Small intestine (tissue), 7 donors: ENCODE measurements at regions not wholly inside any gene's neighbourhood (a gene's known extent, or its start where the extent isn't known, plus 50 kb on each side); places are given as distances from the start of the nearest gene placed in this dataset.
"Not testable (repeated sequence)": the region's sequence is repeated elsewhere in the genome, so short reads cannot be mapped to it uniquely, and the experiment has no call there.

Experiments used
- DNase-seq, 2 donors: peaks; one replicate each; pipeline versions ENCODE4 v3.0.0 to v3.0.0-alpha.2; 2013
- FAIRE-seq: peaks from 2 replicates; lab custom pipeline; 2012; peaks lifted over from hg19 to GRCh38; lab: Jason Lieb, UNC
- H3K27ac ChIP-seq, 3 donors: one replicate each; pipeline ENCODE4 v1.5.1; 2013; ENCODE audit warnings: low read length in 2 of 3, mild to moderate bottlenecking in 2 of 3, control low read depth in 1 of 3, inconsistent platforms in 1 of 3, low read depth in 1 of 3, moderate library complexity in 1 of 3
- H3K27me3 ChIP-seq, 3 donors: one replicate each; pipeline ENCODE4 v1.6.1; 2013; ENCODE audit warnings: low read length in 3 of 3, inconsistent platforms in 1 of 3; ENCODE audit not compliant: control insufficient read depth in 3 of 3, insufficient read depth in 3 of 3
- H3K36me3 ChIP-seq, 3 donors: one replicate each; pipeline ENCODE4 v1.6.1; 2013; ENCODE audit warnings: low read length in 3 of 3, inconsistent platforms in 1 of 3, low read depth in 1 of 3, mild to moderate bottlenecking in 1 of 3, moderate library complexity in 1 of 3; ENCODE audit not compliant: control insufficient read depth in 3 of 3, insufficient read depth in 2 of 3
- H3K4me1 ChIP-seq, 3 donors: one replicate each; pipeline ENCODE4 v1.6.1; 2013; ENCODE audit warnings: low read length in 2 of 3, inconsistent platforms in 1 of 3, low read depth in 1 of 3, mild to moderate bottlenecking in 1 of 3, moderate library complexity in 1 of 3; ENCODE audit not compliant: control insufficient read depth in 3 of 3, insufficient read depth in 2 of 3
- H3K4me3 ChIP-seq, 3 donors: one replicate each; pipeline ENCODE4 v1.5.1; 2013; ENCODE audit warnings: low read length in 3 of 3, control low read depth in 1 of 3, inconsistent platforms in 1 of 3, low read depth in 1 of 3, mild to moderate bottlenecking in 1 of 3, moderate library complexity in 1 of 3
- H3K9me3 ChIP-seq, 2 donors: one replicate each; pipeline ENCODE4 v1.6.1; 2013; ENCODE audit warnings: low read depth in 1 of 2, low read length in 1 of 2; ENCODE audit not compliant: control insufficient read depth in 2 of 2, insufficient read depth in 1 of 2
- WGBS, 3 donors: extraction: QIAGEN DNeasy Blood & Tissue Kit; methylation state at CpG; one replicate each; pipeline ENCODE4 v1.1.7; 2013; 5-methylcytosine and 5-hydroxymethylcytosine counted together
- donor health status: healthy with polysubstance abuse.
- donor health status: control.
- donor health status: control.
- donor health status: Bipolar disorder and iron deficiency.
- donor health status: healthy.

DNA sequence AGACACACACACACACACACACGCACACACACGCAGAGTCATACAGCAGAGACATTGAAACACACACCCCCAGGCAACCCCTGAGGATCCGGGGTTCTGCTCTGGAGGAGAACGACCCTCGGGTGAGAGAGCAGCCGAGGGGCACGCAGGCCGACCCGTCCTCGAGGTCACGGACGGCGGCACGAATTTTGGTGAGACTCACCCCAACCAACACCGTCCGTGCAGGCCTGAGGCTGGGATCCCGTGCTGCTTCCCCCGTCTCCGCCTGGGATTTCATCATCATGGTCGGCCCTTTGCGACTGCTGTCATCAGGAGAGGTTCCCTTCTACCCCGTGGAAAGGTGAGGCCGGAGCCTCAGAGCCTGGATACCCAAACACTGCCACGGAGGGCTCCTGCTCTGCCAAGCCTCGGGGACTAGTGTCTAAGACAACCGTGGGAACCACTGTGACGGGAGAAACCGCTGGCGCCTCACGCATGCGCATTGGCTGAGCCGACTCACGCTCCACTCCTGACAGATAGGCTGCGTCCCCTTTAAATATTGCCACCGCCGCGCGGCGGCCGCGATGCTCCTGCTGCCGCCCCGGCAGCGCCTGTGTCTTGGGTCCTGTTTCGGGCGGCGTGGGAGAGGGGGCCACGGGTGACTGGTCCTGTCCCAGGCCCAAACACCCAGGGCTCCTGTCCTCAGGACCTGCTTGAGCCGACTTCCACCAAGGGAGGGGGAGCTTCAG, 699.1 kb upstream of the TPTE start:
- H3K4me1 ChIP-seq, H3K9me3 ChIP-seq, DNase-seq, H3K36me3 ChIP-seq, H3K27me3 ChIP-seq, H3K4me3 ChIP-seq, FAIRE-seq, H3K27ac ChIP-seq: not testable (repeated sequence)
- 85 to 87% (median 87%) methylated on average over 25 to 46 of the region's 49 CpGs for WGBS, 3 donors

GRCh38 chr21:9823197-9824157, 697.9 kb upstream of the TPTE start:
- DNase-seq, H3K4me1 ChIP-seq, H3K36me3 ChIP-seq, H3K9me3 ChIP-seq, H3K27me3 ChIP-seq, H3K27ac ChIP-seq, H3K4me3 ChIP-seq, FAIRE-seq: not testable (repeated sequence)
- 88 to 89% (median 88%) methylated on average over 41 to 54 of the region's 65 CpGs for WGBS, 3 donors

DNA sequence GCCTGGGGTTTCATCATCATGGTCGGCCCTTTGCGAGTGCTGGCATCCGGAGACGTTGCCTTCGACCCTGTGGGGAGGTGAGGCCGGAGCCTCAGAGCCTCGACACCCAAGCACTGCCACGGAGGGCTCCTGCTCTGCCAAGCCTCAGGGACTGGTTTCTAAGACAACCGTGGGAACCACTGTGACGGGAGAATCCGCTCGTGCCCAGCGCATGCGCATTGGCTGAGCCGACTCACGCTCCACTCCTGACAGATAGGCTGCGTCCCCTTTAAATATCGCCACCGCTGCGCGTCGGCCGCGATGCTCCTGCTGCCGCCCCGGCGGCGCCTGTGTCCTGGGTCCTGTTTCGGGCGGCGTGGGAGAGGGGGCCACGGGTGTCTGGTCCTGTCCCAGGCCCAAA, 690.6 kb upstream of the TPTE start:
- H3K27ac ChIP-seq, FAIRE-seq, H3K4me3 ChIP-seq, H3K4me1 ChIP-seq, H3K9me3 ChIP-seq, DNase-seq, H3K36me3 ChIP-seq, H3K27me3 ChIP-seq: not testable (repeated sequence)
- WGBS, 3 donors = 87 to 100% methylated on average over 3 to 17 of the region's 32 CpGs; no CpG with 5 or more reads in 1 of the 3 donors

- H3K9me3 ChIP-seq, H3K27ac ChIP-seq, H3K36me3 ChIP-seq, DNase-seq, H3K4me1 ChIP-seq, FAIRE-seq, H3K4me3 ChIP-seq, H3K27me3 ChIP-seq: not testable (repeated sequence)
- 78 to 89% (median 83%) methylated on average over 15 to 16 of the region's 18 CpGs for WGBS, 3 donors
These were observed 688.6 kb upstream of the TPTE start for GRCh38 chr21:9832751-9833150.

DNA sequence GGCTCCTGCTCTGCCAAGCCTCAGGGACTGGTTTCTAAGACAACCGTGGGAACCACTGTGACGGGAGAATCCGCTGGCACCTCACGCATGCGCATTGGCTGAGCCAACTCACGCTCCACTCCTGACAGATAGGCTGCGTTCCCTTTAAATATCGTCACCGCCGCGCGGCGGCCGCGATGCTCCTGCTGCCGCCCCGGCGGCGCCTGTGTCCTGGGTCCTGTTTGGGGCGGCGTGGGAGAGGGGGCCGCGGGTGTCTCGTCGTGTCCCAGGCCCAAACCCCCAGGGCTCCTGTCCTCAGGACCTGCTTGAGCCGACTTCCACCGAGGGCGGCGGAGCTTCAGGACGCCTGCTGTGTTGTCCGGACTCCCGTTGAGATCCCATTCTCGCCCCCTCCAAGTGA, 684.8 kb upstream of the TPTE start:
- not testable (repeated sequence) for FAIRE-seq, H3K4me3 ChIP-seq, DNase-seq, H3K4me1 ChIP-seq, H3K36me3 ChIP-seq, H3K9me3 ChIP-seq, H3K27ac ChIP-seq, H3K27me3 ChIP-seq
- WGBS, 3 donors = 80 to 89% (median 87%) methylated on average over 33 of the region's 33 CpGs

GRCh38 chr21:9837001-9837400, 684.4 kb upstream of the TPTE start:
- H3K27me3 ChIP-seq, H3K36me3 ChIP-seq, H3K4me1 ChIP-seq, H3K9me3 ChIP-seq, DNase-seq, H3K4me3 ChIP-seq, FAIRE-seq, H3K27ac ChIP-seq: not testable (repeated sequence)
- WGBS, 3 donors = 83 to 89% (median 88%) methylated on average over 18 of the region's 18 CpGs

GRCh38 chr21:9837526-9837925, 683.9 kb upstream of the TPTE start:
- 81 to 85% (median 85%) methylated on average over 21 of the region's 21 CpGs for WGBS, 3 donors
- H3K4me3 ChIP-seq, H3K27ac ChIP-seq, H3K27me3 ChIP-seq, DNase-seq, H3K4me1 ChIP-seq, H3K9me3 ChIP-seq, H3K36me3 ChIP-seq, FAIRE-seq: not testable (repeated sequence)

DNA sequence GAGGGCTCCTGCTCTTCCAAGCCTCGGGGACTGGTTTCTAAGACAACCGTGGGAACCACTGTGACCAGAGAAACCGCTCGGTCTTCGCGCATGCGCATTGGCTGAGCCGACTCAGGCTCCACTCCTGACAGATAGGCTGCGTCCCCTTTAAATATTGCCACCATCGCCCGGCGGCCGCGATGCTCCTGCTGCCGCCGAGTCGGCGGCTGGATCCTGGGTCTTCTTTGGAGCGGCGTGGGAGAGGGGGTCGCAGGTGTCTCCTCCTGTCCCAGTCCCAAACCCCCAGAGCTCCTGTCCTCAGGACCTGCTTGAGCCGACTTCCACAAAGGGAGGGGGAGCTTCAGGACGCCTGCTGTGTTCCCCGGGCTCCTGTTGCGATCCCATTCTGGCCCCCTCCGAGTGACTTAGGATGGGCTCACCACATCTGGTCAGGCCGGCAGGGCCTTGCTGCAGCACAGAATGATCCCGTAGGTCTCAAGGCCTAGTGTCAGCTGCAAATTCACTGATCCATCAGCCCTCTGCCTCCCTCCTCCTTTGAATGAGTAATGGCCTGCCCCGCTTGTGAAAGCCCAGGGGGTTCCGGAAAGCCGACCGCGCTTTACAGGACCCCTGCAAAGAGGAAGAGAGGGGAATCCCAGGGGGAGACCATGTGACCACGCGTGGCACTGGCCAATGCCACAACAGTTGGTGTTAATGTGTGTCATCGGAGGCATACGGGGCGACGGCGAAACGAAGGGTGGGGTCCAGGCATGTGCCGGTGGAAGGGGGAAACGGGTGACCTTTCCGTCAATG, 683.2 kb upstream of the TPTE start:
- Histone ChIP-seq H3K4me3 (no peak overlapping the region), H3K4me1 (no peaks in the 10 kb centered on the region), H3K27me3 (no peaks in the 10 kb centered on the region), H3K36me3 (no peaks in the 10 kb centered on the region), H3K27ac (no peak overlapping the region), H3K9me3 (peaks cover 5 to 8% of the 10 kb centered on the region in 2 donors)
- DNase-seq (no peak), FAIRE-seq (no peak)
- 83 to 90% (median 88%) methylated on average over 44 of the region's 44 CpGs for WGBS, 3 donors
